Neural progenitor cell (in vitro differentiated cells): ENCODE measurements at regions not wholly inside any gene's neighbourhood (a gene's known extent, or its start where the extent isn't known, plus 50 kb on each side); places are given as distances from the start of the nearest gene placed in this dataset.

Experiments used
- EZH2 ChIP-seq: fragments of 200-600 bp; sonication (generic); IDR thresholded peaks from 2 replicates; pipeline ENCODE4 v1.6.1; 2017; ENCODE audit warnings: antibody characterized with exemption, mild to moderate bottlenecking, moderate library complexity
- TF ChIP-seq, protein P1 (sequence below): fragments of 200-600 bp; sonication (generic); IDR thresholded peaks from 2 replicates; pipeline ENCODE4 v1.5.1; 2017; ENCODE audit warnings: antibody characterized with exemption, mild to moderate bottlenecking

DNA sequence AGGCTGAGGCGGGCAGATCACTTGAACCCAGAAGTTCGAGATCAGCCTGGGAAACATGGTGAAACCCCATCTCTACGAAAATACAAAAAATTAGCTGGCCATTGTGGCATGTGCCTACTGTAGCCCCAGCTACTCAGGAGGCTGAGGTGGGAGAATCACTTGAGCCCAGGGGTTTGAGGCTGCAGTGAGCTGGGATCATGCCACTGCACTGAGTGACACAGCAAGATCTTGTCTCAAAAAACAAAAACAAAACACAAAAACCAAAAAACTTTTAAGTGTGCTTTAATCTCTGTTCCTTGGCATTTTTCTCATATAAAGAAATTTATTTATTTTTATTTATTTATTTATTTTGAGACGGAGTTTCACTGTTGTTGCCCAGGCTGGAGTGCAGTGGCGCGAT, 208.2 kb downstream of the URB2 start:
- TF ChIP-seq, protein P1, sequence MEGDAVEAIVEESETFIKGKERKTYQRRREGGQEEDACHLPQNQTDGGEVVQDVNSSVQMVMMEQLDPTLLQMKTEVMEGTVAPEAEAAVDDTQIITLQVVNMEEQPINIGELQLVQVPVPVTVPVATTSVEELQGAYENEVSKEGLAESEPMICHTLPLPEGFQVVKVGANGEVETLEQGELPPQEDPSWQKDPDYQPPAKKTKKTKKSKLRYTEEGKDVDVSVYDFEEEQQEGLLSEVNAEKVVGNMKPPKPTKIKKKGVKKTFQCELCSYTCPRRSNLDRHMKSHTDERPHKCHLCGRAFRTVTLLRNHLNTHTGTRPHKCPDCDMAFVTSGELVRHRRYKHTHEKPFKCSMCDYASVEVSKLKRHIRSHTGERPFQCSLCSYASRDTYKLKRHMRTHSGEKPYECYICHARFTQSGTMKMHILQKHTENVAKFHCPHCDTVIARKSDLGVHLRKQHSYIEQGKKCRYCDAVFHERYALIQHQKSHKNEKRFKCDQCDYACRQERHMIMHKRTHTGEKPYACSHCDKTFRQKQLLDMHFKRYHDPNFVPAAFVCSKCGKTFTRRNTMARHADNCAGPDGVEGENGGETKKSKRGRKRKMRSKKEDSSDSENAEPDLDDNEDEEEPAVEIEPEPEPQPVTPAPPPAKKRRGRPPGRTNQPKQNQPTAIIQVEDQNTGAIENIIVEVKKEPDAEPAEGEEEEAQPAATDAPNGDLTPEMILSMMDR = no peak
- no peak for TF ChIP-seq EZH2
